ENCODE measurements at regions not wholly inside any gene's neighbourhood (a gene's known extent, or its start where the extent isn't known, plus 50 kb on each side); places are given as distances from the start of the nearest gene placed in this dataset.
"Not testable (repeated sequence)": the region's sequence is repeated elsewhere in the genome, so short reads cannot be mapped to it uniquely, and the experiment has no call there.

DNA sequence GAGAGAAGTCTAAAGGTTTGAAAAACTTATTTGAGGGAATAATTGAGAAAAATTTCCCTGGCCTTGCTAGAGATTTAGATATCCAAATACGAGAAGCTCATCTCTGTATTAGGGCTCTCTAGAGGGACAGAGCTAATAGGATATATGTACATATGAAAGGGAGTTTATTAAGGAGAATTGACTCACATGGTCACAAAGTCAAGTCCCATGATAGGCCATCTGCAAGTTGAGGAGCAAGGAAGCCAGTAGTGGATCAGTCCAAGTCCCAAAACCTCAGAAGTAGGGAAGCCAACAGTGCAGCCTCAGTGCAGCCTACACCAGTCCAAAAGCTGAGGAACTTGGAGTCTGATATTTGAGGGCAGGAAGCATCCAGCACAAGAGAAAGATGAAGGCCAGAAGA is 126.7 kb downstream of the PJA2 start:
- H3K4me3 ChIP-seq; H3K36me3 ChIP-seq; H4K20me1 ChIP-seq (ENCODE audit: low read depth); H3K27ac Mint-ChIP-seq; H3K9me3 ChIP-seq (ENCODE audit: low read depth); H3K27ac ChIP-seq; H3K27me3 ChIP-seq; H3K27me3 Mint-ChIP-seq (ENCODE audit: insufficient read depth, low read depth); H3K9ac ChIP-seq; H3K36me3 Mint-ChIP-seq; H3K4me1 ChIP-seq; DNase-seq (ENCODE audit: low spot score); H3K79me2 ChIP-seq (ENCODE audit: low read depth); H3K4me1 Mint-ChIP-seq; H2AFZ ChIP-seq (replicated peaks); H3K4me2 ChIP-seq; H3F3A ChIP-seq (ENCODE audit: low read depth); H3K4me3 Mint-ChIP-seq: not testable (repeated sequence)
- H3K9me3 Mint-ChIP-seq: peaks cover 37% of the 10 kb centered on the region

DNA sequence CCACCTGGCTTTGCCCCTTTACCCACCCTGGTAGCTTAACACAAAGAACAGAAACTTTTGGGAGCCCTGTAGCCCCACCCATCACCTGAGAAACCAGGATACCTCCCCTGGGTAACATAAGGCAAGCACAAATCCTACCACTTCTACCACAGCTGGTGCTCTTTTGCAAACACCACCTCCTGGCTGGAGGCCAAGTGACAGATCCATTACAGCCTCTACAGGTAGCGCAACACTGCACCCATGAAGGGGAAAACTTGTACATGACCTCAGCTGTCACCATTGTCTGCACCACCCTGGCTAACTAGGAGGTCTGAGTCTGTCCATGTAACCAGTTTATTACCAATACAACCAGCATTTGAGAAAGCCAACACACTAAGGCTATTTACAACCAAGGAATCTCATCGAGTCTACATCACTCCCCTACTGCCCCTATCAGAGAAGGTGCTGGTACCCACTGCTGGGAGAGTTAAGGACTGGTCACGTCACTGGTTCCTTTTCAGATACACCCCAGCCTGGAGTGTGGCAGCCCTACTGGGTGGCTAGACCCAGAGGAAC is 128.6 kb downstream of the PJA2 start:
- no peaks in the 10 kb centered on the region for H4K20me1 ChIP-seq (ENCODE audit: low read depth)
- TF ChIP-seq EZH2 (IDR thresholded peaks at IDR 0.05) (no peak), EZH2phosphoT487 (IDR thresholded peaks at IDR 0.05) (no peak)
- TF ChIP-seq, protein P1, sequence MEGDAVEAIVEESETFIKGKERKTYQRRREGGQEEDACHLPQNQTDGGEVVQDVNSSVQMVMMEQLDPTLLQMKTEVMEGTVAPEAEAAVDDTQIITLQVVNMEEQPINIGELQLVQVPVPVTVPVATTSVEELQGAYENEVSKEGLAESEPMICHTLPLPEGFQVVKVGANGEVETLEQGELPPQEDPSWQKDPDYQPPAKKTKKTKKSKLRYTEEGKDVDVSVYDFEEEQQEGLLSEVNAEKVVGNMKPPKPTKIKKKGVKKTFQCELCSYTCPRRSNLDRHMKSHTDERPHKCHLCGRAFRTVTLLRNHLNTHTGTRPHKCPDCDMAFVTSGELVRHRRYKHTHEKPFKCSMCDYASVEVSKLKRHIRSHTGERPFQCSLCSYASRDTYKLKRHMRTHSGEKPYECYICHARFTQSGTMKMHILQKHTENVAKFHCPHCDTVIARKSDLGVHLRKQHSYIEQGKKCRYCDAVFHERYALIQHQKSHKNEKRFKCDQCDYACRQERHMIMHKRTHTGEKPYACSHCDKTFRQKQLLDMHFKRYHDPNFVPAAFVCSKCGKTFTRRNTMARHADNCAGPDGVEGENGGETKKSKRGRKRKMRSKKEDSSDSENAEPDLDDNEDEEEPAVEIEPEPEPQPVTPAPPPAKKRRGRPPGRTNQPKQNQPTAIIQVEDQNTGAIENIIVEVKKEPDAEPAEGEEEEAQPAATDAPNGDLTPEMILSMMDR (IDR thresholded peaks at IDR 0.05): no peak
- peaks cover 6% of the 10 kb centered on the region for H3K9me3 ChIP-seq (ENCODE audit: low read depth)
- no peak overlapping the region for H3K4me2 ChIP-seq
- peaks cover 19% of the 10 kb centered on the region for H3K9me3 Mint-ChIP-seq
- H3F3A ChIP-seq (ENCODE audit: low read depth): no peaks in the 10 kb centered on the region
- no peaks in the 10 kb centered on the region for H3K4me1 ChIP-seq
- no peak overlapping the region for H3K4me3 ChIP-seq
- no peak overlapping the region for H3K27ac ChIP-seq
- H2AFZ ChIP-seq (replicated peaks): no peak overlapping the region
- no peak overlapping the region for H3K27ac Mint-ChIP-seq
- H3K27me3 Mint-ChIP-seq (ENCODE audit: insufficient read depth, low read depth): no peaks in the 10 kb centered on the region
- no peaks in the 10 kb centered on the region for H3K36me3 Mint-ChIP-seq
- no peaks in the 10 kb centered on the region for H3K27me3 ChIP-seq
- DNase-seq (ENCODE audit: low spot score): no peak
- no peak overlapping the region for H3K9ac ChIP-seq
- no peaks in the 10 kb centered on the region for H3K4me1 Mint-ChIP-seq
- H3K79me2 ChIP-seq (ENCODE audit: low read depth): no peaks in the 10 kb centered on the region
- H3K36me3 ChIP-seq: no peaks in the 10 kb centered on the region
- no peak overlapping the region for H3K4me3 Mint-ChIP-seq

- no peaks in the 10 kb centered on the region for H3K36me3 ChIP-seq
- no peaks in the 10 kb centered on the region for H3K9me3 ChIP-seq (ENCODE audit: low read depth)
- H2AFZ ChIP-seq (replicated peaks): no peak overlapping the region
- Mint-ChIP-seq H3K27ac (no peak overlapping the region), H3K4me3 (no peak overlapping the region), H3K36me3 (no peaks in the 10 kb centered on the region), H3K4me1 (no peaks in the 10 kb centered on the region), H3K9me3 (no peaks in the 10 kb centered on the region), H3K27me3 (ENCODE audit: insufficient read depth, low read depth) (no peaks in the 10 kb centered on the region)
- no peak overlapping the region for H3K4me3 ChIP-seq
- TF ChIP-seq, protein P1 (IDR thresholded peaks at IDR 0.05): no peak
- TF ChIP-seq EZH2phosphoT487 (IDR thresholded peaks at IDR 0.05): no peak
- no peak for TF ChIP-seq EZH2 (IDR thresholded peaks at IDR 0.05)
- no peak overlapping the region for H3K27ac ChIP-seq
- no peak overlapping the region for H3K4me2 ChIP-seq
- no peaks in the 10 kb centered on the region for H3F3A ChIP-seq (ENCODE audit: low read depth)
- no peaks in the 10 kb centered on the region for H4K20me1 ChIP-seq (ENCODE audit: low read depth)
- no peaks in the 10 kb centered on the region for H3K27me3 ChIP-seq
- DNase-seq (ENCODE audit: low spot score): no peak
- no peak overlapping the region for H3K9ac ChIP-seq
- no peaks in the 10 kb centered on the region for H3K4me1 ChIP-seq
- H3K79me2 ChIP-seq (ENCODE audit: low read depth): no peaks in the 10 kb centered on the region
These were observed 131.6 kb downstream of the PJA2 start for GRCh38 chr5:109278141-109278540.

GRCh38 chr5:109275919-109276318 is 133.9 kb downstream of the PJA2 start:
- Histone ChIP-seq H3K27me3 (no peaks in the 10 kb centered on the region), H3F3A (ENCODE audit: low read depth) (no peaks in the 10 kb centered on the region), H3K4me3 (no peak overlapping the region), H3K9ac (no peak overlapping the region), H3K4me1 (no peaks in the 10 kb centered on the region), H3K36me3 (no peaks in the 10 kb centered on the region), H3K27ac (no peak overlapping the region), H3K79me2 (ENCODE audit: low read depth) (no peaks in the 10 kb centered on the region), H2AFZ (replicated peaks) (no peak overlapping the region), H3K4me2 (no peak overlapping the region), H4K20me1 (ENCODE audit: low read depth) (no peaks in the 10 kb centered on the region), H3K9me3 (ENCODE audit: low read depth) (no peaks in the 10 kb centered on the region)
- no peak for TF ChIP-seq EZH2phosphoT487 (IDR thresholded peaks at IDR 0.05)
- TF ChIP-seq, protein P1 (IDR thresholded peaks at IDR 0.05): no peak
- TF ChIP-seq EZH2 (IDR thresholded peaks at IDR 0.05): no peak
- Mint-ChIP-seq H3K4me1 (no peaks in the 10 kb centered on the region), H3K9me3 (peaks cover 2% of the 10 kb centered on the region), H3K27ac (no peak overlapping the region), H3K4me3 (no peak overlapping the region), H3K36me3 (no peaks in the 10 kb centered on the region), H3K27me3 (ENCODE audit: insufficient read depth, low read depth) (no peaks in the 10 kb centered on the region)
- DNase-seq (ENCODE audit: low spot score): no peak

Measured in neural progenitor cell (in vitro differentiated cells).